Colon (tissue), 2 donors: ENCODE measurements at regions not wholly inside any gene's neighbourhood (a gene's known extent, or its start where the extent isn't known, plus 50 kb on each side); places are given as distances from the start of the nearest gene placed in this dataset.
"Not testable (repeated sequence)": the region's sequence is repeated elsewhere in the genome, so short reads cannot be mapped to it uniquely, and the experiment has no call there.

Experiments
- FAIRE-seq: peaks from 2 replicates; lab custom pipeline; 2012; peaks lifted over from hg19 to GRCh38; lab: Jason Lieb, UNC
- donor health status: control.
- donor health status: control.

DNA sequence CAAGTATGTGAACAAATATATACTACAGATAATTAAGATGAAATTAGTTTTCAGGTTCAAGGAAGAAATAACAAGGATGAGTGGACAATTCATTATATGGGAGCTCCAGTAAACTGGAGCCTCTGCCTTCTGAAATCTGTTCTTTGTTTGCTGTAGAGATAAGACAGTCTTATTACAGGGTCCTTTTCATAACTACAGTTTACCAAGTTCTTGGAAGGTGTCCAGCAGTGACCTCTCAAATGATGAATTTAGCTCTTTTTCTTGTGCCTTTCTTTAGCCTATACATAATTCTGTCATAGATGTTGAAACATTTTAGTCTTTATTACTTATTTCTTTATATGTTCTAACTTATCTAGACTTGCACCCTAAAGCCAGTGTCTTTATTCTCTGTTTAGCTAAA lies 89.7 kb upstream of the GBE1 start:
- no peak for FAIRE-seq

GRCh38 chr3:81846988-81847387 lies 85.5 kb upstream of the GBE1 start:
- no peak for FAIRE-seq

DNA sequence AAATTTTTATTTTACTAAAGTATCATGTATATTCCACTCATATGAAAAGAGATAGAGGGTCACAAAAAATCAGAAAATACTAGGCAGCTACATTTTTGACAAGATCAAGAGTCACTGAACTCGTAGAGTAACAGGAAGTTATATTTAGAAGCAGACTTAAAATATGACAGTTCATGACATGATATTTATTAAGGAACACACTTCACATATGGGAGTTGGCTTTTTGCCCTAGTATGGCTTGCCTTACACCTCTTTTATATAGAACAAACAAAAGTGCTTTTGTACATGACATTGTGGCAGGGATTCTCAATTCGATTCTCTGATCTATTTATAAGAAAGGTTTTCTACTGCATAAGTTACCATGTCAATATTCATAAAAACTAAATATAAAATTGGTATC lies 80.1 kb upstream of the GBE1 start:
- FAIRE-seq, result no peak

GRCh38 chr3:81839504-81840094 lies 78.2 kb upstream of the GBE1 start:
- no peak for FAIRE-seq

GRCh38 chr3:81838457-81838856 lies 77.0 kb upstream of the GBE1 start:
- FAIRE-seq, result no peak

- FAIRE-seq, result no peak
Observed at GRCh38 chr3:81837071-81837593, 75.7 kb upstream of the GBE1 start.

DNA sequence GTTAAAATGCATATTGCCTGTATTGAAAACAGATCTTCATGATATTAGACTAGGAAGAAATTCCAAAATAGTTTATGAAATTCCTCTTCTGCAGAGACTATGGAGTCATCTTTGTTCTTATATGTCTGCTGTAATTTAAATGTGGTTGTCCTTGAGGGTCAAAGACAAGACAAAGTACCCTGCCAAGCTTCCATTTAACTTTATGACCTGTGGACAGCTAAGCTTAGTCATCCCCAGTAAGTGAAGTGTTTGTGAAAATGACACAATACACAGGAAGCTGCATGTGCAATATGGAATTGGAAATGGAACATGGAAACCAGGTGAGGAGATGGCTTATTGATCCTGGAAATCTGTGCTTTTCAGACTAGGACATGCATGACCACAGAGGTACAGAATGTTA lies 68.5 kb upstream of the GBE1 start:
- FAIRE-seq, result no peak

- not testable (repeated sequence) for FAIRE-seq
Observed at GRCh38 chr3:81829272-81829671, 67.8 kb upstream of the GBE1 start.

GRCh38 chr3:81823882-81824395 lies 62.5 kb upstream of the GBE1 start:
- no peak for FAIRE-seq

DNA sequence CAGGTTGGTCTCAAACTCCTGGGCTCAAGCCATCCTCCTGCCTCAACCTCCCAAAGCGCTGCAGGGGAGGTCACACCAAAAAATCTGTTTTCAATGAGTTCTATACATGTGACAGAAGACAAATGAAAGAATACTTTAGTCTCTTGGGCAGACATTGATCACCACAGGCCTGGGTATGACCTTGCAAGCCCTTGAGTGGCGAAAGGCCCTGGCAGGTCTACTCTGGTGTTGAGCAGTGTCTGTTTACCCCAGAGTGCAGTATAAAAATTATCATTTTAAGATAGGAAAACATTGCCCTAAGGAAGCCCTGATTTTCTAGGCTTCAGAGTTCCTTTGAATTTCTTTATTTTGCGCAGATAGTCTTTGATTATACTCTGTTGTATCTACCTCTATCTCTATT lies 61.6 kb upstream of the GBE1 start:
- no peak for FAIRE-seq

GRCh38 chr3:81816473-81817250 lies 55.2 kb upstream of the GBE1 start:
- no peak for FAIRE-seq

- FAIRE-seq, result not testable (repeated sequence)
Observed at GRCh38 chr3:81812098-81812497, 50.7 kb upstream of the GBE1 start.
